Suprapubic skin (tissue), 4 donors: ENCODE measurements at regions not wholly inside any gene's neighbourhood (a gene's known extent, or its start where the extent isn't known, plus 50 kb on each side); places are given as distances from the start of the nearest gene placed in this dataset.

Experiments
- CTCF ChIP-seq, 2 donors: fragments of 200-600 bp in 1 of 2; fragments of 450-650 bp in 1 of 2; sonication (generic) in 1 of 2; IDR thresholded peaks; one replicate each; pipeline ENCODE4 v1.5.1; 2016 to 2019; ENCODE audit warnings: antibody characterized with exemption in 2 of 2, mild to moderate bottlenecking in 1 of 2, moderate library complexity in 1 of 2
- EP300 ChIP-seq: sonication (generic); formaldehyde crosslinking; IDR thresholded peaks from one replicate; pipeline ENCODE4 v1.6.1; 2017; ENCODE audit warnings: antibody characterized with exemption
- POLR2A ChIP-seq, 2 donors: fragments of 450-650 bp; IDR thresholded peaks; one replicate each; pipeline ENCODE4 v1.6.1; 2017; ENCODE audit warnings: antibody characterized with exemption in 2 of 2, mild to moderate bottlenecking in 2 of 2, moderate library complexity in 2 of 2
- POLR2AphosphoS5 ChIP-seq, 3 donors: sonication (generic); formaldehyde crosslinking; IDR thresholded peaks; one replicate each; pipeline ENCODE4 v1.6.1; 2017; ENCODE audit warnings: antibody characterized with exemption in 3 of 3

DNA sequence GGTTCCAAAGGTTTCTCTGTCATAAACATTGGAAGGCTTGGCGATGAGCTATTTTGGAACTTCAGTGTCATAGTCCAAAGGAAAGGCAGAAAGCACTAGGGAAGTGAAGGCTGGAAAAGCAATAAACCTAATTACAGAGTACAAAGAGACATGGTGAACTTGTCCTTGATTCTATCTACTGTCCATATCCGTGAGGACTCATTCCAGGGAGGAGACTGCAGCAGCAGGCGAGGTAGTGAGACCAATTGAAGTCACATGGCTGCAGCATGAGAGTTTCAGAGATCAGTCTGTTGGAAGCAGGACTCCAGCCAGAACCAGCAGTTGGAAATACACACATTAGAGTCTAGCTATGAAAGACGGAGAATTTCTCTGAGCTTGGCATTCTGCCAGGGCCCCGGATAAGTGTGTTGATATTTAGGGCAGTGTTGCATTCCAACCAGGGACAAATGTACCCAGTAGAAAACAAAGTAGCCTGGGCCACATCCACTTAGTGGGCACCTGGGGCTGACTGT lies 54.1 kb upstream of the ARHGAP42 start:
- TF ChIP-seq EP300, result no peak
- no peak for TF ChIP-seq CTCF (IDR thresholded peaks at IDR 0.05)
- TF ChIP-seq POLR2A (IDR thresholded peaks at IDR 0.05), result no peak
- TF ChIP-seq POLR2AphosphoS5 (IDR thresholded peaks at IDR 0.05), result no peak
